ENCODE measurements at regions not wholly inside any gene's neighbourhood (a gene's known extent, or its start where the extent isn't known, plus 50 kb on each side); places are given as distances from the start of the nearest gene placed in this dataset.

GRCh38 chr1:234709473-234710228 lies 99.7 kb upstream of the IRF2BP2 start:
- Histone ChIP-seq H3T11ph (ENCODE audit: low read length) (no peak overlapping the region), H3K4ac (ENCODE audit: low read depth, low read length) (no peak overlapping the region), H2AFZ (ENCODE audit: low read length) (no peak overlapping the region), H2BK12ac (ENCODE audit: insufficient read length, low read depth, low read length) (no peak overlapping the region), H3K56ac (ENCODE audit: insufficient read length, low read depth, low read length) (no peak overlapping the region), H2BK5ac (ENCODE audit: insufficient read length, low read length) (no peak overlapping the region), H4K20me1 (ENCODE audit: control insufficient read depth, insufficient read depth, insufficient read length) (no peaks in the 10 kb centered on the region), H2BK20ac (ENCODE audit: low read depth, low read length, poor library complexity, severe bottlenecking) (no peak overlapping the region), H3K23me2 (ENCODE audit: insufficient read length, low read depth, low read length, poor library complexity, severe bottlenecking) (no peaks in the 10 kb centered on the region), H3K23ac (ENCODE audit: insufficient read length, low read depth, low read length) (no peak overlapping the region), H3K9me3 (ENCODE audit: control insufficient read depth, low read depth, low read length) (no peaks in the 10 kb centered on the region), H3K14ac (ENCODE audit: insufficient read depth, low read length) (no peak overlapping the region; the same call in 1 of the 2 replicates), H4K91ac (ENCODE audit: insufficient read length, low read depth, low read length) (no peak overlapping the region), H4K5ac (ENCODE audit: insufficient read length, low read depth, low read length) (no peak overlapping the region), H3K79me2 (ENCODE audit: insufficient read depth, low read length) (no peaks in the 10 kb centered on the region), H2BK120ac (ENCODE audit: low read depth, low read length, poor library complexity, severe bottlenecking) (no peak overlapping the region), H4K8ac (replicated peaks; ENCODE audit: insufficient read length, low read depth, low read length) (no peak overlapping the region), H3K27ac (ENCODE audit: insufficient read length, low read depth, low read length) (no peak overlapping the region), H2AK5ac (ENCODE audit: insufficient read length, low read length) (no peak overlapping the region), H3K79me1 (ENCODE audit: insufficient read depth, low read depth, low read length, poor library complexity, severe bottlenecking) (no peaks in the 10 kb centered on the region), H3K4me2 (ENCODE audit: insufficient read depth, insufficient read length, low read length) (no peak overlapping the region), H3K4me1 (ENCODE audit: insufficient read depth, low read length) (no peaks in the 10 kb centered on the region), H3K27me3 (ENCODE audit: insufficient read depth, low read length) (no peaks in the 10 kb centered on the region), H2BK15ac (ENCODE audit: low read depth, low read length) (no peak overlapping the region), H3K9ac (ENCODE audit: extremely low read depth, insufficient read length, low read length) (no peak overlapping the region), H3K18ac (ENCODE audit: insufficient read length, low read depth, low read length) (no peak overlapping the region)
- no peaks in the 10 kb centered on the region for H3K9me3 Mint-ChIP-seq
- no peaks in the 10 kb centered on the region for H3K4me1 Mint-ChIP-seq
- H3K27ac Mint-ChIP-seq, result peak overlapping the region in 1 of 3 experiments; percentile 63; a peak in 1 of 7 replicates
- TF ChIP-seq CTCF (conservative IDR thresholded peaks at IDR 0.05), result no peak
- DNase-seq, result no peak
- H3K4me3 Mint-ChIP-seq, result no peak overlapping the region
- H3K36me3 Mint-ChIP-seq (ENCODE audit: insufficient read depth in 1 of 3, low read depth in 3 of 3), result no peaks in the 10 kb centered on the region
- peaks cover 10% of the 10 kb centered on the region for H3K27me3 Mint-ChIP-seq (ENCODE audit: low read depth)
- whole genome bisulfite sequencing (ENCODE audit: extremely low coverage, insufficient read length, low lambda C conversion rate), result no CpG with 5 or more reads among the region's 14 CpGs

All from H9 (cell line).